ENCODE measurements at regions not wholly inside any gene's neighbourhood (a gene's known extent, or its start where the extent isn't known, plus 50 kb on each side); places are given as distances from the start of the nearest gene placed in this dataset.
A peak's percentile ranks its signal among the peaks of the same experiment; 100 is the strongest.
"Not testable (repeated sequence)": the region's sequence is repeated elsewhere in the genome, so short reads cannot be mapped to it uniquely, and the experiment has no call there.

- DNase-seq: no peak
These were observed 59.2 kb downstream of the IL12A start for GRCh38 chr3:160047876-160048275.

- DNase-seq: no peak
These were observed 60.4 kb downstream of the IL12A start for GRCh38 chr3:160049038-160049437.

- DNase-seq: no peak
These were observed 60.9 kb downstream of the IL12A start for GRCh38 chr3:160049565-160049964.

- no peak for DNase-seq
These were observed 61.4 kb downstream of the IL12A start for GRCh38 chr3:160049988-160050387.

GRCh38 chr3:160052385-160053047, 63.9 kb downstream of the IL12A start:
- DNase-seq: no peak

GRCh38 chr3:160053048-160053391, 64.4 kb downstream of the IL12A start:
- no peak for DNase-seq

- not testable (repeated sequence) for DNase-seq
These were observed 66.2 kb downstream of the IL12A start for GRCh38 chr3:160054862-160055261.

GRCh38 chr3:160055659-160056058, 67.0 kb downstream of the IL12A start:
- no peak for DNase-seq

- DNase-seq: no peak
These were observed 68.7 kb downstream of the IL12A start for GRCh38 chr3:160057331-160057730.

- DNase-seq: no peak
These were observed 71.9 kb downstream of the IL12A start for GRCh38 chr3:160060409-160061027.

GRCh38 chr3:160061525-160061924, 72.9 kb downstream of the IL12A start:
- DNase-seq: no peak

GRCh38 chr3:160065282-160065681, 76.6 kb downstream of the IL12A start:
- DNase-seq: no peak

- DNase-seq: no peak
These were observed 77.2 kb downstream of the IL12A start for GRCh38 chr3:160065786-160066185.

- peak; percentile 20 for DNase-seq
These were observed 81.4 kb downstream of the IL12A start for GRCh38 chr3:160069986-160070385.

GRCh38 chr3:160076519-160076918, 87.9 kb downstream of the IL12A start:
- DNase-seq: no peak

GRCh38 chr3:160078533-160078932, 89.9 kb downstream of the IL12A start:
- no peak for DNase-seq

GRCh38 chr3:160081958-160082533, 93.4 kb downstream of the IL12A start:
- DNase-seq: no peak

GRCh38 chr3:160084998-160085397, 96.4 kb downstream of the IL12A start:
- no peak for DNase-seq

- DNase-seq: no peak
These were observed 100.0 kb downstream of the IL12A start for GRCh38 chr3:160088492-160089137.

- DNase-seq: no peak
These were observed 102.0 kb downstream of the IL12A start for GRCh38 chr3:160090653-160091052.

GRCh38 chr3:160091441-160091840, 102.8 kb downstream of the IL12A start:
- DNase-seq: no peak

- DNase-seq: no peak
These were observed 104.1 kb downstream of the IL12A start for GRCh38 chr3:160092760-160093159.

GRCh38 chr3:160094562-160094961, 105.9 kb downstream of the IL12A start:
- DNase-seq: no peak

- no peak for DNase-seq
These were observed 108.8 kb downstream of the IL12A start for GRCh38 chr3:160097478-160097877.

Measured in OCI-M1 (cell line).